ENCODE measurements at regions not wholly inside any gene's neighbourhood (a gene's known extent, or its start where the extent isn't known, plus 50 kb on each side); places are given as distances from the start of the nearest gene placed in this dataset.

DNA sequence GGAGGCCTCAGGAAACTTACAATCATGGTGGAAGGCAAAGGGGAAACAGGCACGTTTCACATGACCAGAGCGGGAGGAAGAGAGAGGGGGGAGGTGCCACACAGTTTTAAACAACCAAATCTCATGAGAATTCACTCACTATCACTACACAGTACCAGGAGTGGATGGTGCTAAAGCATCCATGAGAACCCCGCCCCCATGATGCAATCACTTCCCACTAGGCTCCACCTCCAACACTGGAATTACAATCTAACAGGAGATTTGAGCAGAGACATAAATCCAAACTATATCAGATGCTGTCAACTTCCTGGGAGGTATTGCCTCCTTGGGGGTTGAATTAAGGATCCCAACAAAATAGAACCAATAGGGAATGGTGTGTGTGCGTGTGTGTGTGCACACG is 407.1 kb downstream of the MED10 start:
- no peak for DNase-seq
- ATAC-seq (ENCODE audit: insufficient read depth, low read depth) = no peak
- no peaks in the 10 kb centered on the region for H3K27me3 ChIP-seq (ENCODE audit: insufficient read depth, low read length, poor library complexity)
- H3K79me2 ChIP-seq (ENCODE audit: insufficient read depth, low read length) = no peaks in the 10 kb centered on the region
- H3K9ac ChIP-seq (ENCODE audit: low read depth, low read length) = no peak overlapping the region
- no peak overlapping the region for H3K4me3 ChIP-seq (ENCODE audit: low read depth in 1 of 2, low read length in 2 of 2)
- H3K4me1 ChIP-seq (ENCODE audit: insufficient read depth, low read length) = no peaks in the 10 kb centered on the region
- no peak overlapping the region for H3K27ac ChIP-seq (ENCODE audit: low read length)
- TF ChIP-seq, protein P1, sequence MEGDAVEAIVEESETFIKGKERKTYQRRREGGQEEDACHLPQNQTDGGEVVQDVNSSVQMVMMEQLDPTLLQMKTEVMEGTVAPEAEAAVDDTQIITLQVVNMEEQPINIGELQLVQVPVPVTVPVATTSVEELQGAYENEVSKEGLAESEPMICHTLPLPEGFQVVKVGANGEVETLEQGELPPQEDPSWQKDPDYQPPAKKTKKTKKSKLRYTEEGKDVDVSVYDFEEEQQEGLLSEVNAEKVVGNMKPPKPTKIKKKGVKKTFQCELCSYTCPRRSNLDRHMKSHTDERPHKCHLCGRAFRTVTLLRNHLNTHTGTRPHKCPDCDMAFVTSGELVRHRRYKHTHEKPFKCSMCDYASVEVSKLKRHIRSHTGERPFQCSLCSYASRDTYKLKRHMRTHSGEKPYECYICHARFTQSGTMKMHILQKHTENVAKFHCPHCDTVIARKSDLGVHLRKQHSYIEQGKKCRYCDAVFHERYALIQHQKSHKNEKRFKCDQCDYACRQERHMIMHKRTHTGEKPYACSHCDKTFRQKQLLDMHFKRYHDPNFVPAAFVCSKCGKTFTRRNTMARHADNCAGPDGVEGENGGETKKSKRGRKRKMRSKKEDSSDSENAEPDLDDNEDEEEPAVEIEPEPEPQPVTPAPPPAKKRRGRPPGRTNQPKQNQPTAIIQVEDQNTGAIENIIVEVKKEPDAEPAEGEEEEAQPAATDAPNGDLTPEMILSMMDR (IDR thresholded peaks at IDR 0.05; ENCODE audit: borderline replicate concordance, extremely low read depth, low read length, poor library complexity, severe bottlenecking) = no peak
- H3K36me3 ChIP-seq (ENCODE audit: insufficient read depth, low read length) = no peaks in the 10 kb centered on the region
- H4K20me1 ChIP-seq (ENCODE audit: insufficient read depth, low read length) = no peaks in the 10 kb centered on the region
- no peaks in the 10 kb centered on the region for H3K9me3 ChIP-seq (ENCODE audit: insufficient read depth, low read length, severe bottlenecking)
- no peak overlapping the region for H3K4me2 ChIP-seq (ENCODE audit: insufficient read depth, low read length)
- no peak overlapping the region for H2AFZ ChIP-seq (ENCODE audit: low read depth, low read length)

DNA sequence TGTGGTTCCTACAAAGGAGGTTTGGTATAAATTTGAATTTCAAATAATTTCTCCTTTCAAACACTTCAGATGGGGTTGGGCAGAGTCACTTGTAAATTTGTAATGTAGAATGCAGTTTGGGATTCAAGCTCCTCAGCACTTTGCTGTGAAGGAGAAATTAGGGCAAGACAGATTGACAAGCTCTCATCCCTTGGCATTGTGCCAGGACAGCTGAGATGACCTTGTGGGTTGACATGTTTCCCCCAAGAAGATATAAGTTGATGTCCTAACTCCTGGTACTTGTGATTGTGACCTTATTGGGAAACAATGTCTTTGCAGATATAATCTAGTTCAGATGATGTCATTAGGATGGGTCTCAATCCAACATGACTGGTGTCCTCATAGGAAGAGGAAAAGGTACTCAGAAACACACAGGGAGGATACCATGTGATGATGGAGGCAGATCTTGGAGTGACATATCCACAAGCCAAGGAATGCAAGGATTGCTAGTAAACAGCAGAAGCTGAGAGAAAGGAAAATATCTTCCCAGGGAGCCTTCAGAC is 408.3 kb downstream of the MED10 start:
- TF ChIP-seq, protein P1 (IDR thresholded peaks at IDR 0.05; ENCODE audit: borderline replicate concordance, extremely low read depth, low read length, poor library complexity, severe bottlenecking) = no peak
- TF ChIP-seq EZH2 (IDR thresholded peaks at IDR 0.05; ENCODE audit: borderline replicate concordance, low read depth, low read length, severe bottlenecking) = no peak
- H2AFZ ChIP-seq (ENCODE audit: low read depth, low read length) = no peak overlapping the region
- ATAC-seq (ENCODE audit: insufficient read depth, low read depth) = no peak
- no peaks in the 10 kb centered on the region for H3K36me3 ChIP-seq (ENCODE audit: insufficient read depth, low read length)
- H3K27ac ChIP-seq (ENCODE audit: low read length) = no peak overlapping the region
- H3K4me1 ChIP-seq (ENCODE audit: insufficient read depth, low read length) = no peaks in the 10 kb centered on the region
- no peak for DNase-seq
- no peak overlapping the region for H3K4me2 ChIP-seq (ENCODE audit: insufficient read depth, low read length)
- H4K20me1 ChIP-seq (ENCODE audit: insufficient read depth, low read length) = no peaks in the 10 kb centered on the region
- no peaks in the 10 kb centered on the region for H3K27me3 ChIP-seq (ENCODE audit: insufficient read depth, low read length, poor library complexity)
- no peaks in the 10 kb centered on the region for H3K9me3 ChIP-seq (ENCODE audit: insufficient read depth, low read length, severe bottlenecking)
- H3K9ac ChIP-seq (ENCODE audit: low read depth, low read length) = no peak overlapping the region
- H3K4me3 ChIP-seq (ENCODE audit: low read depth in 1 of 2, low read length in 2 of 2) = no peak overlapping the region
- H3K79me2 ChIP-seq (ENCODE audit: insufficient read depth, low read length) = no peaks in the 10 kb centered on the region

DNA sequence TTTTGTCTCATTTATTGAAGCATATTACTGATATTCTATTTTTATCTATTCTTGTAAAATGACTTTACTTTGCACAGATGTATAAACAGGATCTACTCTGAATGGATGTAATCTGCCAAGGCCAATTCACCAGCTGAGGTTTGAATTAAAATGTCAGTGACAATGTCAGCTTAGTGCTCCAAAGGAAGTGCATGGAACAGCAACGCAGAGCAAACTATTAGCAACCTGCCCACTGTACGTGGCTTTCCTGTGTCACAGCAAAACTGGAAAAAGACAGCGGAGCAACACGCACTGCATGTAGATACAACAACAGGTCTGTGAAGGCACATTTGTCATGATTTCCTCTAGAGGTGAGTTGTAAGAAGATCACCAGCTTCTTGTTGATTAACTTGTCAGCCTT is 409.4 kb downstream of the MED10 start:
- no peak overlapping the region for H2AFZ ChIP-seq (ENCODE audit: low read depth, low read length)
- H3K4me2 ChIP-seq (ENCODE audit: insufficient read depth, low read length) = no peak overlapping the region

More for the DNA sequence above, 409.4 kb downstream of the MED10 start:
- Histone ChIP-seq H3K36me3 (ENCODE audit: insufficient read depth, low read length) (no peaks in the 10 kb centered on the region), H4K20me1 (ENCODE audit: insufficient read depth, low read length) (no peaks in the 10 kb centered on the region), H3K4me1 (ENCODE audit: insufficient read depth, low read length) (no peaks in the 10 kb centered on the region), H3K79me2 (ENCODE audit: insufficient read depth, low read length) (no peaks in the 10 kb centered on the region), H3K9me3 (ENCODE audit: insufficient read depth, low read length, severe bottlenecking) (peaks cover 8% of the 10 kb centered on the region), H3K27me3 (ENCODE audit: insufficient read depth, low read length, poor library complexity) (no peaks in the 10 kb centered on the region), H3K4me3 (ENCODE audit: low read depth in 1 of 2, low read length in 2 of 2) (no peak overlapping the region), H3K9ac (ENCODE audit: low read depth, low read length) (no peak overlapping the region), H3K27ac (ENCODE audit: low read length) (no peak overlapping the region)
- no peak for TF ChIP-seq EZH2 (IDR thresholded peaks at IDR 0.05; ENCODE audit: borderline replicate concordance, low read depth, low read length, severe bottlenecking)
- TF ChIP-seq, protein P1 (IDR thresholded peaks at IDR 0.05; ENCODE audit: borderline replicate concordance, extremely low read depth, low read length, poor library complexity, severe bottlenecking) = no peak
- DNase-seq = no peak
- ATAC-seq (ENCODE audit: insufficient read depth, low read depth) = no peak
